Fibroblast of mammary gland (primary cell): ENCODE measurements at regions not wholly inside any gene's neighbourhood (a gene's known extent, or its start where the extent isn't known, plus 50 kb on each side); places are given as distances from the start of the nearest gene placed in this dataset.

Source experiments
- DNase-seq: peaks from one replicate; pipeline ENCODE4 v3.0.0-alpha.2; 2010; ENCODE audit warnings: low read depth
- H3K4me3 ChIP-seq: 2 replicates; pipeline ENCODE4 v1.5.1; 2011; ENCODE audit warnings: low read depth, mild to moderate bottlenecking, low read length, moderate library complexity; ENCODE audit not compliant: control insufficient read depth
- TF ChIP-seq, protein P1 (sequence below): conservative IDR thresholded peaks from 2 replicates; pipeline ENCODE4 v1.5.1; 2011; ENCODE audit warnings: low read depth, low read length, inconsistent platforms; ENCODE audit not compliant: control insufficient read depth, insufficient read depth

DNA sequence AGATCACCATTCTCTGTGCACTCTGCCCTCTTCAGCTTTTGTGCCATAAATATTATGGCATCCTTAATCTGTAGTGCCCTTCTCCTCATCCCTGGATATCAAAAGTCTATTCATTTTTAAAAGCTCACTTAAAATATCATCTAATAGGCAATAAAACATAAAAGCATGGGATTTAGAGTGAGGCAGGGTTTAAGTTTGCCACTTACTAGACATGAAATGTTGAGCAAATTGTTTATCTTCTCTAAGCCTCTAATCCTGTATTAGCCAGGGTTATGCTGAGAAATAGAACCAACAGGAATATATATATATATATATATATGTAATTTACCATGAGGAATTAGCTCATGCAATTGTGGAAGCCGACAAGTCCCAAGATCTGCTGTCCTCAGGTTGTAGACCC, 472.4 kb upstream of the HS3ST1 start:
- no peak for DNase-seq
- TF ChIP-seq, protein P1, sequence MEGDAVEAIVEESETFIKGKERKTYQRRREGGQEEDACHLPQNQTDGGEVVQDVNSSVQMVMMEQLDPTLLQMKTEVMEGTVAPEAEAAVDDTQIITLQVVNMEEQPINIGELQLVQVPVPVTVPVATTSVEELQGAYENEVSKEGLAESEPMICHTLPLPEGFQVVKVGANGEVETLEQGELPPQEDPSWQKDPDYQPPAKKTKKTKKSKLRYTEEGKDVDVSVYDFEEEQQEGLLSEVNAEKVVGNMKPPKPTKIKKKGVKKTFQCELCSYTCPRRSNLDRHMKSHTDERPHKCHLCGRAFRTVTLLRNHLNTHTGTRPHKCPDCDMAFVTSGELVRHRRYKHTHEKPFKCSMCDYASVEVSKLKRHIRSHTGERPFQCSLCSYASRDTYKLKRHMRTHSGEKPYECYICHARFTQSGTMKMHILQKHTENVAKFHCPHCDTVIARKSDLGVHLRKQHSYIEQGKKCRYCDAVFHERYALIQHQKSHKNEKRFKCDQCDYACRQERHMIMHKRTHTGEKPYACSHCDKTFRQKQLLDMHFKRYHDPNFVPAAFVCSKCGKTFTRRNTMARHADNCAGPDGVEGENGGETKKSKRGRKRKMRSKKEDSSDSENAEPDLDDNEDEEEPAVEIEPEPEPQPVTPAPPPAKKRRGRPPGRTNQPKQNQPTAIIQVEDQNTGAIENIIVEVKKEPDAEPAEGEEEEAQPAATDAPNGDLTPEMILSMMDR: no peak
- no peak overlapping the region for H3K4me3 ChIP-seq

DNA sequence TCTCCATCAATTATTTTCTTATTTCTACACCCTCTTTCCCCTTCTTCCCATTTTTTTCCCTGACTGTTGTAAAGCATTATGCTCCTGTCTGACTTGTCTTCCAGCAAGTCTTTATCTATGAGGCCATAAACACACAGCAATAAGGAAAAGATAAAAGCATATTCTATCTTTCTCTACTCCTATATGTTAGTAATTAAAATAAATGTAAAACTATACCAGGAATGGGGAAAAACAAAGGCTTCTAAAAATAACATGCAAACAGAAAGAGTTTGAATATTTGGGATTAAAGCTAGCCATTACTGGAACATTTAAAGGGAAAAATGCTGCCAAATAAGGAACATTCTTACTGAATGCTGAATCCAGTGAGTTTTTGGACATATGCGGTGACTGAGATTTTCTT, 471.7 kb upstream of the HS3ST1 start:
- H3K4me3 ChIP-seq: no peak overlapping the region
- TF ChIP-seq, protein P1: no peak
- no peak for DNase-seq

DNA sequence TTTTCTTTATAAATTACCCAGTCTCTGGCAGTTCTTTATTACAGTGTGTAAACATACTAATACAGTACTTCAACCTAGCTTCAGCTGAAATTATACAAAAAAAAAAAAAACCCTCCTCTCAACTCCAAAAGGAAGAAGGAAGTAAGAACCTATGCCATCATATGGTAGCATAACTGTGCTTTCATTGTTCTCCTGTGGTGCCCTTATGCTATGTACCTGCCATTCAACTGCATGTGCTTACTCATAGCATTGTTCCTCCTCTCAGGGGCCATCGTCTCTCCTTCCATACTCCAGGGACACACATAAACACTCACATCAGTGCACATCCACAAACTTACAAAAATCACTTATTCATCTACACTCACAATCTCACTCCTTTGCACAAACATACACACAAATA, 470.1 kb upstream of the HS3ST1 start:
- H3K4me3 ChIP-seq: no peak overlapping the region
- no peak for DNase-seq
- TF ChIP-seq, protein P1: no peak

DNA sequence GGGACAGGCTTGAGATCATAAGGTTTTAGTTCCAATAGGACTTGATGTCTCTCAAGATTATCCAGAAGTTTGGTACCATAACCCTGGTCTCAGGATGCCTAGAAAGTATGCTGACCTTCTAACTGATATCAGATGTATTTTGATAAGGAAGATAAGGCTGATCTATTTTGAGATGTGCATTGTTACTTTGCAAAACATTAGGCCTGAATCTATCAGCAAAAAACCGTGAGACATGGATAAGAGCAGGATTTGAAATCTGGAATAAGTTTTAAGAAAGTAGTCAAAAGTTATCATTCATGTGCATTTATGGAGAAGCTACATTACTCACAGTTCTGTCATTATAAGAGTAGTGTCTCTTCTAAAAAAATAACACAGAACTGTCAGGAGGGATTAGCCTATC, 467.1 kb upstream of the HS3ST1 start:
- no peak overlapping the region for H3K4me3 ChIP-seq
- no peak for DNase-seq
- TF ChIP-seq, protein P1: no peak

DNA sequence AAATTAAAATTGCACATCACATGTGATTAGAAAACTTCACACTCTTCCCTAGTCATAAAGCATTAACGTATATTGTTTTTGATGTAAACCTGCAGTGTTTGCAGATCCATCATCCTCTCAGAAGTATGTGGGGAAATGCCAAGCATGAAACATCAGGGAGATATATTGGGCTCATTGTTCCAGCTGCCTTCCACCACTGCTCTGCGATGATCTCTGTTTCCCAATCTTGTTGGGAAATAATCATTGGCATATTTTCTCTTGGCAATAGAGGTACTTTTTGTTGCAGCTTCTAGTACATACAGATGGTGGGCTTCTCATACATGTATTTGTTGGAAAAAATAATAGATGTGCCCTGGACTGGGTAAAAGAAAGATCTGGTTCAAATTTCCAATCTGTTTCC, 466.3 kb upstream of the HS3ST1 start:
- TF ChIP-seq, protein P1: no peak
- no peak for DNase-seq
- no peak overlapping the region for H3K4me3 ChIP-seq

DNA sequence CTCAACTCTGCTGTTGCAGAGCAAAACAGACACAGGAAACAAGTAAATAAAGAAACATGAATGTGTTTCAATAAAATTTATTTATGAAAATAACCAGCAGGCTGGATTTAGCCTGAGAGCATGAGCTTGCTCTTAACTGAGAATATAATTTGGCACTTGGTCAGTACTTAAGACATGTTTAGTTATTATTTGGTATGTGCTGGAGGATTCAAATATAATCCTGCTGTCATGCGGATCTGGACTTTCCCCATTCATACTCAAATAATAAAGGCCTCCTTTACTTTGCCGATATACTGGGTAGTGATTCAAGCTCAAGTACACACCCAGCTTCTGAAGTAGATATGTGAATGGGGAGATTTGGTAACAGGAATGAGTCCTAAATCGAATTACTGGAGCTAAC, 465.5 kb upstream of the HS3ST1 start:
- TF ChIP-seq, protein P1: no peak
- no peak for DNase-seq

DNA sequence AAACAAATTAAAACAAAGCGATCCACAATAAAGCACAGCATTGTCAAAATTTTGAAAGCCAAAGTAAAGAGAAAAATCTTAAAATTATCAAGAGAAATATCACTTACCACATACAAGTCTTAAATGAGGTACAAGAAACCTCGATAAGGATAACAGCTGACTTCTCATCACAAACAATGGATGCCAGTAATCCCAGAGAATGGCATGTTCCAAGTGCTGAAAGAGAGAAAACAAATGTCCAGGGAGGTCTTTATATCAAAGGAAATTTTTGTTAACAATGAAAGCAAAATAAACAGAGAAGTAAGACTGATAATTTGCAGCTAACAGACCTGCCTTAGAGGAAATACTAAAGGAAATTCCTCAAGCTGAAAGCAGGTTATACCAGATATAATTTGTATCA, 460.4 kb upstream of the HS3ST1 start:
- no peak overlapping the region for H3K4me3 ChIP-seq
- no peak for DNase-seq
- TF ChIP-seq, protein P1: no peak

More for the DNA sequence above, 465.5 kb upstream of the HS3ST1 start:
- H3K4me3 ChIP-seq: no peak overlapping the region
